ENCODE measurements at regions not wholly inside any gene's neighbourhood (a gene's known extent, or its start where the extent isn't known, plus 50 kb on each side); places are given as distances from the start of the nearest gene placed in this dataset.

DNA sequence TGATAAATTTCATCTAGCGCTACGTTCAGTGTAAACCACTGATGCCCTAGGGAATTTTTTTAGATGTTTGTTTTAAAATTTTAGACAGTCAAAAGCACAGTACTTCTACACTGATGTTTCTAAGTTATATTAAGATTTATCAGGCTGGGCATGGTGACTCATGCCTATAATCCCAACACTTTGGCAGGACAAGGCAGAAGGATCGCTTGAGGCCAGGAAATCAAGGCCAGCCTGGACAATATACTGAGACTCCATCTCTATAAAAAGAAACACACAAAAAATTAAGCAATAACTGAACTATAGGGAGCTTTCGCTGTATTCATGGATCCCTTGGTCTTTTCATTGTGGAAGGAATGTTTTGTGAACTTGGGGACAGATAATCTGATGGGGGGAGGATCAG, 50.6 kb upstream of the MAPRE2 start:
- H3K4me1 Mint-ChIP-seq (ENCODE audit: unreplicated experiment): no peaks in the 10 kb centered on the region
- DNase-seq (ENCODE audit: low spot score): no peak

GRCh38 chr18:34991152-34991551, 50.1 kb upstream of the MAPRE2 start:
- TF ChIP-seq CTCF (IDR thresholded peaks at IDR 0.05; ENCODE audit: unreplicated experiment): no peak
- Mint-ChIP-seq H3K27me3 (ENCODE audit: unreplicated experiment) (no peaks in the 10 kb centered on the region), H3K27ac (ENCODE audit: unreplicated experiment) (no peak overlapping the region), H3K9me3 (ENCODE audit: unreplicated experiment) (no peaks in the 10 kb centered on the region), H3K36me3 (ENCODE audit: low read depth, unreplicated experiment) (no peaks in the 10 kb centered on the region), H3K4me3 (ENCODE audit: unreplicated experiment) (no peak overlapping the region), H3K4me1 (ENCODE audit: unreplicated experiment) (no peaks in the 10 kb centered on the region)
- no peak for DNase-seq (ENCODE audit: low spot score)

More for the DNA sequence above, 50.6 kb upstream of the MAPRE2 start:
- H3K27me3 Mint-ChIP-seq (ENCODE audit: unreplicated experiment): no peaks in the 10 kb centered on the region
- TF ChIP-seq CTCF (IDR thresholded peaks at IDR 0.05; ENCODE audit: unreplicated experiment): no peak
- H3K36me3 Mint-ChIP-seq (ENCODE audit: low read depth, unreplicated experiment): no peaks in the 10 kb centered on the region
- H3K27ac Mint-ChIP-seq (ENCODE audit: unreplicated experiment): no peak overlapping the region
- H3K4me3 Mint-ChIP-seq (ENCODE audit: unreplicated experiment): no peak overlapping the region
- H3K9me3 Mint-ChIP-seq (ENCODE audit: unreplicated experiment): no peaks in the 10 kb centered on the region

Measured in endothelial cell (in vitro differentiated cells).